ENCODE measurements at regions not wholly inside any gene's neighbourhood (a gene's known extent, or its start where the extent isn't known, plus 50 kb on each side); places are given as distances from the start of the nearest gene placed in this dataset.

- no peak for DNase-seq (ENCODE audit: low read depth)
These were observed 79.3 kb upstream of the LIMCH1 start for GRCh38 chr4:41458689-41459088.

GRCh38 chr4:41460641-41461040 is 77.3 kb upstream of the LIMCH1 start:
- no peak for DNase-seq (ENCODE audit: low read depth)

GRCh38 chr4:41461780-41462307 is 76.1 kb upstream of the LIMCH1 start:
- DNase-seq (ENCODE audit: low read depth) = no peak

- DNase-seq (ENCODE audit: low read depth) = no peak
These were observed 72.7 kb upstream of the LIMCH1 start for GRCh38 chr4:41465146-41465761.

DNA sequence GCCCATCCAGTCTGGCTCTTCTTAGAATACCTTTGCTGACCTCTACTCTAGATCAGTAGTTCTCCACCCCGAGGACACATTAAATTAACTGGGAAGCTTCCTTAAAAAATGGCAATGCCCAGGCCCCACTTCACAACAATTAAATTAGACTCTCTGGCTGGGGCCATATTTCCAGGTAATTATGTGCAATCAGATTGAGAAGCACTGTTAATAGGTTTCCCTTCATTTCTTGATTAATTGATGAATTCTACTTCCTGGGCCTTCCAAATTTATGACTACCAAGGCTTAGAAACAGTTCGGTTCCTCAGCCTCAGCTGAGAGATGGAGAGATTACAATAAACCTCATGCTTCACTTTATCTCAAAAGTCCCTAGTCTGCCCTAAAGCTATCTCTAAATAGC is 71.7 kb upstream of the LIMCH1 start:
- no peak for DNase-seq (ENCODE audit: low read depth)

GRCh38 chr4:41468122-41468521 is 69.8 kb upstream of the LIMCH1 start:
- DNase-seq (ENCODE audit: low read depth) = no peak

DNA sequence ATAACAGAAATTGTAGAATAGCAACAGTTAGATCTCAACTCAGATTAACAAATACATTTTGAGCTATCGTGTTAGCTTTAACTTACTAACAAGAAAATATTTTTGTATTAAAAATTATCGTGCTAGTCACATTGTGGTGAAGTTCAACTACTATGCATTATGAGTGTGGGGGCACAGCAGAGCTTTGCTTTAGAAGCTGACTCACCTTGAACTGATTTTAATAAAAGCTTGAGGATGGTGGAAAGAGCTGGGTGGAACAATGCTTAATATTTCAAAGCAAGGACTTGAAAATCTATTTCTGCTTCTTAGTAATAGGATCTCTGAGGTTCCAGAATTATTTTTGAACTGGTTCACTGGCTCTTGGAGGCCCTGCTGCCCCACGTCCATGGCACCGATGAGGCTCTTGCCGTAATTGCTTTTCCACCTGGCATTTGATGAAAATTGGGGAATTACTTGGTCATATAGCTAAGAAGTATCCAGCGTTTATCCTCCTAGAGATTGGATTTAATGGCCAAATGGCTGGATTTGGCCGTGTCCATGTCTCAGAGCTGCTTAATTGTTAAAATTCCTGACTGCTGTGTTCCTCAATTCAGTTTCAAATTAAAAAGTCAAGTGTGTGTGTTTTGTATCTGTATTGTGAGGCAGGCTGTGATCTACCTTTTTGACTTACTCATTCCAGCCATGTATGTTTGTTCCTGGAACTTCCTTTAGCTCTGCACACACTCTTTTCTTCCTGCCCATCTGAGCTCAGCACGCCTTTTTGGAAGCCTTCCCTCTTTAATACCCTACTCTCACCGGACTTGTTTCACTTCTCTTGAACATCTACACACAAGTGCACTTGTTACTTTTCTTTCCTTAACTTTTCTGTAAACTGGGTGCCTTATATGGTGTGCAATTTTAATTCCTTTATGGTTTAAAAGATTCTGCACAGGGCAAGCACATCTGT is 66.6 kb upstream of the LIMCH1 start:
- DNase-seq (ENCODE audit: low read depth) = no peak

DNA sequence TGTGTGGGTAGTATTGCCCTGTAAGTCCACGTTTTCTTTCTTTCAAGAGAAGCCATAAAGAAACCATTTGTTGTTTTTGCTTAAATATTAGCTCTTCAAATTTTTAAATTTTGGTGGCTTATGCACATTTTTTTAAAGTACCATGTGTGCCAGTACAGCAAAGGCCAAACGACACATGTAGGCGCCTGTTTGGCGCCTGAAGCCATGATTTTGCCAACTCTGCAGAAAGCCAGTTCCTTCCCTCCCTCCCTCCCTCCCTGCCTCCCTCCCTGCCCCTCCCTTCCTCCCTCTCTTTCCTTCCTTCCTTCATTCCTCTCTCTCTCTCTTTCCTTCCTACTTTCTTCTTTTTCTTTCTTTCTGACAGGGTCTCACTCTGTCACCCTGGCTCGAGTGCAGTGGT is 65.9 kb upstream of the LIMCH1 start:
- DNase-seq (ENCODE audit: low read depth) = no peak

GRCh38 chr4:41473176-41473575 is 64.8 kb upstream of the LIMCH1 start:
- no peak for DNase-seq (ENCODE audit: low read depth)

- peak; percentile 3 for DNase-seq (ENCODE audit: low read depth)
These were observed 62.6 kb upstream of the LIMCH1 start for GRCh38 chr4:41475402-41475801.

- DNase-seq (ENCODE audit: low read depth) = no peak
These were observed 61.6 kb upstream of the LIMCH1 start for GRCh38 chr4:41476310-41476885.

DNA sequence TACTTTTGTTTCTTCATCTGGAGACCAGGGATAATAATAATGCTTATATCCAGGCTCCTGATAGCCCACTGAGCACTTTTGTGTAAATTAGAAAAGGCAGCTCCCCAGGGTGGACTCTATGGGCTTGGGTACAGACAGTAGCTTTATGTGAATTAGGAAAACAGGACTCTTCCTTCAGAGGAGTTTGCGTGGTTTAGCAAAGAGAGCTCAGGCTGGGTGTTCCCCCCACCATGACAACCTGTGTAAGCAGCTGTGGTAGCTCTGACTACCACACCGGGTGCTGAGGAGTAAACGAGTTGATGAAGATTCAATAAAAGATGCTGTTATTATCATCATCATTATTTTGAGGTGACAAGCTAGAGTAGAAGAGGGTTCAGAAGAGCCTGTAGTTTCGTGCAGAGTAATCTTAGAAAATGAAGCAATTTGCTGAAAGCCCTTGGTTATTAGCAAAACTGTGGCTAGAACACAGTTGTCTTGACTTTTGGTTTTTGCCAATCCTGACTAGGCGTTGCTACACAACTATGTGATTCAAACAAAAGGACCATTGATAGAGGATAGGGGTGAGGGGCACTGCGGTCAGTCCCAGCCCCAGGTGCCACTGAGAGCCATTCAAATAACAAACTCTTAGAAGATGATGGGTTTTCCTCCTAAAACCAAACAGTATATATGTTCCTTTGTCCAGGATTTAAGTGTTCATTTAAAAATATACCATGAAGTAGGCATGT is 60.6 kb upstream of the LIMCH1 start:
- DNase-seq (ENCODE audit: low read depth) = no peak

- DNase-seq (ENCODE audit: low read depth) = no peak
These were observed 59.4 kb upstream of the LIMCH1 start for GRCh38 chr4:41478518-41478917.

DNA sequence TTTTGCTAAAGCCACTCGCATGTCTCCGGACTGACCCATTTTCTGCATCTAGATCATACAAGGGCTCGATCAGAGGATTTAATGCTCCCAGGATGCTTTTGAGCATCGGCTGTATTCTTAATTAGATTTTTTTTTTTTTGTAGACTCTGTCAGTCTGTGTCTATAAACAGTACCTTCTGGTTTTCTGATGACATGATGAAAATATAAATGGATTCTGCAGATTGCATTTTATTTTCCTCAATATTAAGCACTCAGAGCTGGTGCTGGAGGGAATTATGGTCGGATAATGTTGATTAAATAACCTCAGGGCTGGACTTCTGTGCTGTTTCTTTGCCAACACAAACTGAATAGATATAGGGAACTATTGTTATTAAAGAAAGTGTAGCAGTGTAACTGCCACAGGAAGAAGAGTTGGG is 57.1 kb upstream of the LIMCH1 start:
- no peak for DNase-seq (ENCODE audit: low read depth)

DNA sequence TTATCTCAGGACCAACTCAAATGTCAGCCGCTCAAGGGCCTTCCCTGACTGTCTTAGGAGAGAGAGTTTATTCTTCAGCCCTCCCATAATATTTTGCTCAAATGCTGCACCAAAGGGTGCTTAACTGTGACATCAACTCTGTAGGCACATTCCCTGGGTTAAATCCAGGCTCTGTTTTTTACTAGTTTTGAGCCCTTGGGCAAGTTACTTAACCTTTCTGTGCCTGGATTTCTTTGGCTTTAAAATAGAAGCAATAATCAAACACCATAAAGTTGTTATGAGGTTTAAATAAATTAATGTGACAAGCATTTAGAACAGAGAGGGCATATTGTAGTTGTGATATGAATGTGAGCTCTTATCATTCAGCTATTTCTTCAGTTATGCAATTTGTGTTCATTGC is 54.2 kb upstream of the LIMCH1 start:
- no peak for DNase-seq (ENCODE audit: low read depth)

DNA sequence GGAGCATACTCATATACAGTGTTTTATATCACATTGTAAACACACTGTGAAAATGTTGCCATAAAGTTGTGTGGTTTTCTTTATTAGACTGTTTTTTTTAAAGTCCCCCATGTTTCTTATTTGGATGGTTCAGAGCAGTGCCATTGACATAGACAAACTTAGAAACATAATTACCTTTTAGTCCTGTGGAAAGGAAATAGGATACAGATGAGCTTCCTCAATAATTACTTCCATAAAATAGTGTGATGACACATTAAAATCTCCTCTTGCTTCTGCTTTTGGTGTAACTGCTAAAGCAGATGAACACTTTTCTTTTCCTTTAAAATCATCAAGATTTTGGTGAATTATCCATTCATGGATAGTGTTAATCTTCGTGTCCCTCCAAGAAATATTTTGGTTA is 52.9 kb upstream of the LIMCH1 start:
- DNase-seq (ENCODE audit: low read depth) = no peak

DNA sequence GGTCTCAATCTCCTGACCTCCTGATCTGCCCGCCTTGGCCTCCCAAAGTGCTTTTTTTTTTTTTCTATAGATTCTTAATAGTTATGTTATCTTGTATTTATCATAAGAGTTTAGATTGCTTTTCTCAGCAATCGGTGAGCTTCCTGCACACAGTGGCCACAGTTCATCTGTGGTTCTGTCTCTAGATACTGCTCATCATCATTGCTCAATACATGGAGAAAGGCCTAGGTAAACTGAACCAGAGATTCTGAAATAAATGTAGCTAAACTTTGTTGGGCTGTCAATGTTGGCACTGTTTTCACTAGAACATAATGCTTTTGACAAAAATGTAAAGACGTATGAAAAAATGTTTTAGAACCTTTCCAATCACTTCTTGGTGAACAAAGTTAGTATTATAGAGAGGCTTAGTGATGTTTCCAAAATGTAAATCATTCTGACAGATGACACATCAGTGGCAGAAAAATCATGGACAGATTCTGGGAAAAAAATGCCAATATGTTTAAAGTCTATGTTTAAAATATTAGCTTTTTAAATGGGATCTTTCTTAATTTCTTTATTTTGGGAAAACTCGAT is 50.0 kb upstream of the LIMCH1 start:
- DNase-seq (ENCODE audit: low read depth) = no peak

All from HS-5 (cell line).